ENCODE measurements at regions not wholly inside any gene's neighbourhood (a gene's known extent, or its start where the extent isn't known, plus 50 kb on each side); places are given as distances from the start of the nearest gene placed in this dataset.

DNA sequence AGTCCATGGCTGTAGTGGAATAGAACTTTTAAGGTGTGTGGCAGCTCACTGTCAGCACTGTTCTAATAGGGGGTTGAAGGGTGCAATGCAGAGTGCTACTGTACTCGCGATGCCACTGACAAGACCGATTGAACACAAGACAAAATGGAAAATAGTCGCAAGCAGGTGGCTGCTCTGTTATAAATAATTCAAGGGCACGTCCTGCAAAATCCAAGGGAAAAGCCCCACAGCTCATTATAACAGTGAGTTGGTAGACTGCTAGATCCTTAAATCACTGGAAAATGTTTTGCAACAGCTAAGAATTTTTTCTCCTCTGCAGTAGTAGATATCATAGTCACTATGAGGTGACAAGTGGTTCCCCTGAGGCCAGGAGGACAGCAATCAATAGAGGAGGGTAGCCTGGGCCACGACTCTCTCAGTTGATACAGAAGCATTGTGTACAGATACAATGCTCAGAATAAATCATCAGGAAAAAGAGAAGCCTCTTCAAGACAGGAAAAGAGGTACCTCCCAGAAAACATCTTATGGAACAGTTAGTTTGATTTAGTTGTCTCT, 926.3 kb downstream of the TLE4 start:
- no peak overlapping the region for H2AFZ ChIP-seq (ENCODE audit: low read depth, low read length)
- no peaks in the 10 kb centered on the region for H3K9me3 ChIP-seq (replicated peaks; ENCODE audit: control insufficient read depth, insufficient read depth, low read depth, low read length)
- 0% methylated on average over 6 of the region's 6 CpGs for WGBS (ENCODE audit: insufficient coverage, low coverage, missing lambda C conversion rate)
- no peak overlapping the region for H3K4me3 ChIP-seq
- intact Hi-C loops (cut with micrococcal nuclease): no loop called here
- TF ChIP-seq TAL1 (IDR thresholded peaks at IDR 0.05) (no peak), CHCHD3 (CRISPR knock-in tag; IDR thresholded peaks at IDR 0.05) (no peak), IRF2 (CRISPR knock-in tag; IDR thresholded peaks at IDR 0.05) (no peak), SAFB (IDR thresholded peaks at IDR 0.05; ENCODE audit: borderline replicate concordance, low read depth, low read length) (no peak), ZNF668 (CRISPR knock-in tag; IDR thresholded peaks at IDR 0.05) (no peak), ZNF695 (CRISPR knock-in tag; IDR thresholded peaks at IDR 0.05) (no peak), HNRNPL (IDR thresholded peaks at IDR 0.05; ENCODE audit: low read depth, low read length) (no peak), ETV1 (tag; conservative IDR thresholded peaks at IDR 0.05; ENCODE audit: low read depth) (no peak), TBL1XR1 (IDR thresholded peaks at IDR 0.05; ENCODE audit: low read length in 2 of 2) (no peak), BCL6 (CRISPR knock-in tag; IDR thresholded peaks at IDR 0.05) (no peak)
- TF ChIP-seq, protein P1, sequence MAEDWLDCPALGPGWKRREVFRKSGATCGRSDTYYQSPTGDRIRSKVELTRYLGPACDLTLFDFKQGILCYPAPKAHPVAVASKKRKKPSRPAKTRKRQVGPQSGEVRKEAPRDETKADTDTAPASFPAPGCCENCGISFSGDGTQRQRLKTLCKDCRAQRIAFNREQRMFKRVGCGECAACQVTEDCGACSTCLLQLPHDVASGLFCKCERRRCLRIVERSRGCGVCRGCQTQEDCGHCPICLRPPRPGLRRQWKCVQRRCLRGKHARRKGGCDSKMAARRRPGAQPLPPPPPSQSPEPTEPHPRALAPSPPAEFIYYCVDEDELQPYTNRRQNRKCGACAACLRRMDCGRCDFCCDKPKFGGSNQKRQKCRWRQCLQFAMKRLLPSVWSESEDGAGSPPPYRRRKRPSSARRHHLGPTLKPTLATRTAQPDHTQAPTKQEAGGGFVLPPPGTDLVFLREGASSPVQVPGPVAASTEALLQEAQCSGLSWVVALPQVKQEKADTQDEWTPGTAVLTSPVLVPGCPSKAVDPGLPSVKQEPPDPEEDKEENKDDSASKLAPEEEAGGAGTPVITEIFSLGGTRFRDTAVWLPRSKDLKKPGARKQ (CRISPR knock-in tag; IDR thresholded peaks at IDR 0.05): no peak
- TF ChIP-seq, protein P2, sequence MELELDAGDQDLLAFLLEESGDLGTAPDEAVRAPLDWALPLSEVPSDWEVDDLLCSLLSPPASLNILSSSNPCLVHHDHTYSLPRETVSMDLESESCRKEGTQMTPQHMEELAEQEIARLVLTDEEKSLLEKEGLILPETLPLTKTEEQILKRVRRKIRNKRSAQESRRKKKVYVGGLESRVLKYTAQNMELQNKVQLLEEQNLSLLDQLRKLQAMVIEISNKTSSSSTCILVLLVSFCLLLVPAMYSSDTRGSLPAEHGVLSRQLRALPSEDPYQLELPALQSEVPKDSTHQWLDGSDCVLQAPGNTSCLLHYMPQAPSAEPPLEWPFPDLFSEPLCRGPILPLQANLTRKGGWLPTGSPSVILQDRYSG (tag; conservative IDR thresholded peaks at IDR 0.05; ENCODE audit: low read depth): no peak
- TF ChIP-seq, protein P3, sequence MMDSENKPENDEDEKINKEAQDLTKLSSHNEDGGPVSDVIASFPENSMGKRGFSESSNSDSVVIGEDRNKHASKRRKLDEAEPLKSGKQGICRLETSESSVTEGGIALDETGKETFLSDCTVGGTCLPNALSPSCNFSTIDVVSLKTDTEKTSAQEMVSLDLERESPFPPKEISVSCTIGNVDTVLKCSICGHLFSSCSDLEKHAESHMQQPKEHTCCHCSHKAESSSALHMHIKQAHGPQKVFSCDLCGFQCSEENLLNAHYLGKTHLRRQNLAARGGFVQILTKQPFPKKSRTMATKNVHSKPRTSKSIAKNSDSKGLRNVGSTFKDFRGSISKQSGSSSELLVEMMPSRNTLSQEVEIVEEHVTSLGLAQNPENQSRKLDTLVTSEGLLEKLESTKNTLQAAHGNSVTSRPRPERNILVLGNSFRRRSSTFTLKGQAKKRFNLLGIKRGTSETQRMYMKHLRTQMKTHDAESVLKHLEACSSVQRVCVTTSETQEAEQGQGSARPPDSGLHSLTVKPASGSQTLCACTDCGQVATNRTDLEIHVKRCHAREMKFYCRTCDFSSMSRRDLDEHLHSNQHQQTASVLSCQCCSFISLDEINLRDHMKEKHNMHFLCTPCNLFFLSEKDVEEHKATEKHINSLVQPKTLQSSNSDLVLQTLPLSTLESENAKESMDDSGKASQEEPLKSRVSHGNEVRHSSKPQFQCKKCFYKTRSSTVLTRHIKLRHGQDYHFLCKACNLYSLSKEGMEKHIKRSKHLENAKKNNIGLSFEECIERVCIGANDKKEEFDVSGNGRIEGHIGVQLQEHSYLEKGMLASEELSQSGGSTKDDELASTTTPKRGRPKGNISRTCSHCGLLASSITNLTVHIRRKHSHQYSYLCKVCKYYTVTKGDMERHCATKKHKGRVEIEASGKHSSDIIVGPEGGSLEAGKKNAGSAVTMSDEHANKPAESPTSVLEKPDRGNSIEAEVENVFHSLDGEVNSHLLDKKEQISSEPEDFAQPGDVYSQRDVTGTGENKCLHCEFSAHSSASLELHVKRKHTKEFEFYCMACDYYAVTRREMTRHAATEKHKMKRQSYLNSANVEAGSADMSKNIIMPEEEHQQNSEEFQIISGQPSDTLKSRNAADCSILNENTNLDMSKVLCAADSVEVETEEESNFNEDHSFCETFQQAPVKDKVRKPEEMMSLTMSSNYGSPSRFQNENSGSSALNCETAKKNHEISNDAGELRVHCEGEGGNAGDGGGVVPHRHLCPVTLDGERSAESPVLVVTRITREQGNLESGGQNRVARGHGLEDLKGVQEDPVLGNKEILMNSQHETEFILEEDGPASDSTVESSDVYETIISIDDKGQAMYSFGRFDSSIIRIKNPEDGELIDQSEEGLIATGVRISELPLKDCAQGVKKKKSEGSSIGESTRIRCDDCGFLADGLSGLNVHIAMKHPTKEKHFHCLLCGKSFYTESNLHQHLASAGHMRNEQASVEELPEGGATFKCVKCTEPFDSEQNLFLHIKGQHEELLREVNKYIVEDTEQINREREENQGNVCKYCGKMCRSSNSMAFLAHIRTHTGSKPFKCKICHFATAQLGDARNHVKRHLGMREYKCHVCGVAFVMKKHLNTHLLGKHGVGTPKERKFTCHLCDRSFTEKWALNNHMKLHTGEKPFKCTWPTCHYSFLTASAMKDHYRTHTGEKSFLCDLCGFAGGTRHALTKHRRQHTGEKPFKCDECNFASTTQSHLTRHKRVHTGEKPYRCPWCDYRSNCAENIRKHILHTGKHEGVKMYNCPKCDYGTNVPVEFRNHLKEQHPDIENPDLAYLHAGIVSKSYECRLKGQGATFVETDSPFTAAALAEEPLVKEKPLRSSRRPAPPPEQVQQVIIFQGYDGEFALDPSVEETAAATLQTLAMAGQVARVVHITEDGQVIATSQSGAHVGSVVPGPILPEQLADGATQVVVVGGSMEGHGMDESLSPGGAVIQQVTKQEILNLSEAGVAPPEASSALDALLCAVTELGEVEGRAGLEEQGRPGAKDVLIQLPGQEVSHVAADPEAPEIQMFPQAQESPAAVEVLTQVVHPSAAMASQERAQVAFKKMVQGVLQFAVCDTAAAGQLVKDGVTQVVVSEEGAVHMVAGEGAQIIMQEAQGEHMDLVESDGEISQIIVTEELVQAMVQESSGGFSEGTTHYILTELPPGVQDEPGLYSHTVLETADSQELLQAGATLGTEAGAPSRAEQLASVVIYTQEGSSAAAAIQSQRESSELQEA (IDR thresholded peaks at IDR 0.05; ENCODE audit: low read depth): no peak
- no peaks in the 10 kb centered on the region for H4K20me1 ChIP-seq (replicated peaks; ENCODE audit: control insufficient read depth, insufficient read depth, low read length)
- POLR2A ChIA-PET: no interaction called here
- FAIRE-seq: no peak
- no peak overlapping the region for H3K27ac ChIP-seq (ENCODE audit: extremely low read depth, low read depth, low read length)
- no peaks in the 10 kb centered on the region for H3K9me1 ChIP-seq (ENCODE audit: control insufficient read depth, insufficient read depth, low read length)
- in situ Hi-C loops (cut with MboI): no loop called here
- H3K79me2 ChIP-seq (ENCODE audit: control insufficient read depth, insufficient read depth, low read length): no peaks in the 10 kb centered on the region
- no peaks in the 10 kb centered on the region for H3K36me3 ChIP-seq (ENCODE audit: control insufficient read depth, insufficient read depth, low read length)
- CTCF ChIA-PET (ENCODE audit: low intra/inter-chr PET ratio): no interaction called here
- ATAC-seq: no peak
- no peak overlapping the region for H3K4me2 ChIP-seq (ENCODE audit: insufficient read depth, low read length)
- H3K27me3 ChIP-seq (ENCODE audit: control insufficient read depth in 2 of 2, insufficient read depth in 2 of 2, low read length in 2 of 2): no peaks in the 10 kb centered on the region
- no TSS peak for BruUV-seq (replicated peaks)
- no peak for DNase-seq (ENCODE audit: extremely low read depth in 1 of 4, low spot score in 3 of 4)
- H3K4me1 ChIP-seq (replicated peaks in 1 of 2; ENCODE audit: control insufficient read depth in 2 of 2, insufficient read depth in 2 of 2, low read length in 2 of 2): no peaks in the 10 kb centered on the region
- H3K9ac ChIP-seq (ENCODE audit: insufficient read depth in 1 of 2, low read depth in 2 of 2, low read length in 2 of 2): no peak overlapping the region
